Endothelial cell of umbilical vein (primary cell): ENCODE measurements at regions not wholly inside any gene's neighbourhood (a gene's known extent, or its start where the extent isn't known, plus 50 kb on each side); places are given as distances from the start of the nearest gene placed in this dataset.

ENCODE experiments used
- BruUV-seq: library from RNA; stranded (reverse); fragments of 400-500 nt; replicated peaks from 2 replicates; lab custom pipeline; 2021; lab: Mats Ljungman, UMichigan
- CTCF ChIA-PET: fragments of 300-600, 350-600 bp; sonication (Branson Sonifier 250); formaldehyde crosslinking; loops from one replicate; lab custom pipeline; 2021; ENCODE audit warnings: antibody characterized with exemption, inconsistent platforms; lab: Charles Lee
- POLR2A ChIA-PET: fragments of 300-600, 350-600 bp; sonication (Branson Sonifier 250); formaldehyde crosslinking; loops from one replicate; lab custom pipeline; 2021; ENCODE audit warnings: antibody characterized with exemption, inconsistent platforms; lab: Charles Lee
- DNase-seq: peaks from one replicate; pipeline ENCODE4 v3.0.0-alpha.2; 2011; ENCODE audit warnings: low read depth, low spot score
- FAIRE-seq: peaks from 2 replicates; lab custom pipeline; 2011; peaks lifted over from hg19 to GRCh38; lab: Jason Lieb, UNC
- H2AFZ ChIP-seq: 2 replicates; pipeline ENCODE4 v1.6.0; 2012; ENCODE audit warnings: low read depth, low read length, control low read depth, inconsistent platforms
- H3K27ac ChIP-seq: 2 replicates; pipeline ENCODE4 v1.5.1; 2011; ENCODE audit warnings: low read depth, mild to moderate bottlenecking, control low read depth, low read length, moderate library complexity; ENCODE audit not compliant: insufficient read depth
- H3K27me3 ChIP-seq, 2 experiments: 2 replicates each; pipeline versions ENCODE4 v1.6.0 to v1.6.1; 2011; ENCODE audit warnings: low read length in 2 of 2, mixed read lengths in 1 of 2; ENCODE audit not compliant: control insufficient read depth in 2 of 2, insufficient read depth in 2 of 2
- H3K36me3 ChIP-seq, 2 experiments: 2 replicates in 1 of 2; 3 replicates in 1 of 2; pipeline ENCODE4 v1.5.1; 2011; ENCODE audit warnings: low read length in 2 of 2, mild to moderate bottlenecking in 1 of 2, moderate library complexity in 1 of 2; ENCODE audit not compliant: control insufficient read depth in 2 of 2, insufficient read depth in 2 of 2; ENCODE audit errors: extremely low read depth in 1 of 2
- H3K4me1 ChIP-seq: 3 replicates; pipeline ENCODE4 v1.5.1; 2011; ENCODE audit warnings: mild to moderate bottlenecking, low read length; ENCODE audit not compliant: control insufficient read depth, insufficient read depth; ENCODE audit errors: extremely low read depth
- H3K4me2 ChIP-seq: 2 replicates; pipeline ENCODE4 v1.6.1; 2011; ENCODE audit warnings: low read length, control low read depth, mixed read lengths; ENCODE audit not compliant: insufficient read depth
- H3K4me3 ChIP-seq, 3 experiments: fragments of 200-600 bp in 1 of 3; sonication (generic), shearing (Covaris generic) in 1 of 3; replicated peaks in 1 of 3; 2 replicates each; pipeline ENCODE4 v1.5.1; 2011 to 2016; ENCODE audit warnings: control low read depth in 3 of 3, low read length in 3 of 3, mild to moderate bottlenecking in 2 of 3, inconsistent platforms in 1 of 3, low read depth in 1 of 3, moderate library complexity in 1 of 3; ENCODE audit not compliant: insufficient read depth in 1 of 3
- H3K79me2 ChIP-seq: 2 replicates; pipeline ENCODE4 v1.6.0; 2012; ENCODE audit warnings: low read length, inconsistent platforms; ENCODE audit not compliant: control insufficient read depth, insufficient read depth
- H3K9ac ChIP-seq: replicated peaks from 2 replicates; pipeline ENCODE3; 2011; ENCODE audit warnings: low read length, control low read depth; ENCODE audit not compliant: insufficient read depth; ENCODE audit errors: extremely low read depth
- H3K9me1 ChIP-seq: replicated peaks from 3 replicates; pipeline ENCODE4 v1.6.0; 2011; ENCODE audit warnings: mild to moderate bottlenecking, low read length; ENCODE audit not compliant: control insufficient read depth, insufficient read depth; ENCODE audit errors: extremely low read depth
- H3K9me3 ChIP-seq: replicated peaks from 2 replicates; pipeline ENCODE4 v1.5.1; 2012; ENCODE audit warnings: low read length, inconsistent platforms; ENCODE audit not compliant: control insufficient read depth, insufficient read depth
- H4K20me1 ChIP-seq: replicated peaks from 2 replicates; pipeline ENCODE3; 2011; ENCODE audit warnings: mild to moderate bottlenecking, low read length; ENCODE audit not compliant: control insufficient read depth, insufficient read depth; ENCODE audit errors: extremely low read depth
- CTCF ChIP-seq, 2 donors: IDR thresholded peaks; 1 replicate in 1 of 2; 2 replicates in 1 of 2; pipeline ENCODE4 v1.5.1; 2011; ENCODE audit warnings: low read length in 2 of 2, mild to moderate bottlenecking in 2 of 2, moderate library complexity in 2 of 2, control low read depth in 1 of 2, inconsistent platforms in 1 of 2, low read depth in 1 of 2; ENCODE audit not compliant: insufficient read depth in 1 of 2; ENCODE audit errors: extremely low read depth in 1 of 2
- EZH2 ChIP-seq: IDR thresholded peaks from 2 replicates; pipeline ENCODE4 v1.6.1; 2012; ENCODE audit warnings: borderline replicate concordance, low read depth, mild to moderate bottlenecking, moderate library complexity, low read length, inconsistent platforms; ENCODE audit not compliant: severe bottlenecking
- FOS ChIP-seq: IDR thresholded peaks from 2 replicates; pipeline ENCODE4 v1.6.1; 2011; ENCODE audit warnings: mild to moderate bottlenecking, low read length, moderate library complexity, borderline replicate concordance; ENCODE audit not compliant: insufficient read depth
- JUN ChIP-seq: IDR thresholded peaks from 2 replicates; pipeline ENCODE4 v1.6.1; 2011; ENCODE audit warnings: borderline replicate concordance, low read depth; ENCODE audit not compliant: insufficient read length, insufficient read depth
- POLR2A ChIP-seq: IDR thresholded peaks from 2 replicates; pipeline ENCODE4 v1.6.1; 2012; ENCODE audit warnings: low read depth, mild to moderate bottlenecking, control low read depth, low read length
- POLR2AphosphoS5 ChIP-seq: IDR thresholded peaks from 2 replicates; pipeline ENCODE4 v1.6.1; 2012; ENCODE audit warnings: low read depth, mild to moderate bottlenecking, control low read depth, low read length, moderate library complexity; ENCODE audit not compliant: insufficient read depth
- dilution Hi-C: fragments of 300-500 bp; cut with MboI; formaldehyde crosslinking; loops from one replicate; pipeline ENCODE4 v1.15.0; 2019; ENCODE audit warnings: low sequenced_read_pairs; ENCODE audit not compliant: extremely low pct_ligation_motif_present
- intact Hi-C: fragments of 100-400 bp; cut with micrococcal nuclease; formaldehyde crosslinking; loops from one replicate; pipeline ENCODE4 v1.10.0; 2022

- DNase-seq: no peak
- Histone ChIP-seq H3K36me3 (no peaks in the 10 kb centered on the region), H3K27ac (no peak overlapping the region), H3K4me1 (no peaks in the 10 kb centered on the region), H3K4me3 (no peak overlapping the region), H3K27me3 (peaks cover 15 to 24% of the 10 kb centered on the region in 2 experiments), H3K4me2 (no peak overlapping the region), H4K20me1 (no peaks in the 10 kb centered on the region), H3K79me2 (no peaks in the 10 kb centered on the region), H3K9ac (no peak overlapping the region), H2AFZ (no peak overlapping the region), H3K9me1 (no peaks in the 10 kb centered on the region), H3K9me3 (no peaks in the 10 kb centered on the region)
- no peak for FAIRE-seq
- dilution Hi-C loops: no loop called here
- TF ChIP-seq POLR2A (no peak), FOS (no peak), POLR2AphosphoS5 (no peak), CTCF (IDR thresholded peaks at IDR 0.05; ENCODE audit: extremely low read depth in 1 of 2, insufficient read depth in 1 of 2, low read depth in 1 of 2, low read length in 2 of 2) (no peak), EZH2 (no peak), JUN (no peak)
- no TSS peak for BruUV-seq
- intact Hi-C loops: no loop called here
- POLR2A ChIA-PET: no interaction called here
- CTCF ChIA-PET: no interaction called here
These were observed 180.7 kb upstream of the ANK3 start for GRCh38 chr10:60570272-60570865.
